ENCODE measurements at regions not wholly inside any gene's neighbourhood (a gene's known extent, or its start where the extent isn't known, plus 50 kb on each side); places are given as distances from the start of the nearest gene placed in this dataset.

DNA sequence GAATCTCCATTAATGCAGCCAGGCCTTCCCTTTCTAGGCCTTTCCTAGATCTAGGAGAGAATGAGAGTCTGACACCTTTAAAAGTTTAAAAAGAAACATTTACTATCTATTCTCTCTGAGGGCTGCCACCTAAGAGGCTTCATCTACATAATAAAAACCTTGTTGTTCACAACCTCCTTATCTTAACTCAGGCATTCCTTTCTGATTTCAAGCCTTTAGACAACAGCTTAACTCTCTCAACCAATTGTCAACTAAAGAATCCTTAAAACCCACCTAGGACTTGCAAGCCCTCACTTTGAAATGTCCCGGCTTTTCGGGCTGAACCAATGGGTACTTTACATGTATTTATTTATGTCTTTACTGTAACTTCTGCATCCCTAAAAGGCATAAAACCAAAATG lies 64.3 kb upstream of the RET start:
- no peak for DNase-seq

GRCh38 chr10:43013065-43013464 lies 63.8 kb upstream of the RET start:
- DNase-seq, result no peak

DNA sequence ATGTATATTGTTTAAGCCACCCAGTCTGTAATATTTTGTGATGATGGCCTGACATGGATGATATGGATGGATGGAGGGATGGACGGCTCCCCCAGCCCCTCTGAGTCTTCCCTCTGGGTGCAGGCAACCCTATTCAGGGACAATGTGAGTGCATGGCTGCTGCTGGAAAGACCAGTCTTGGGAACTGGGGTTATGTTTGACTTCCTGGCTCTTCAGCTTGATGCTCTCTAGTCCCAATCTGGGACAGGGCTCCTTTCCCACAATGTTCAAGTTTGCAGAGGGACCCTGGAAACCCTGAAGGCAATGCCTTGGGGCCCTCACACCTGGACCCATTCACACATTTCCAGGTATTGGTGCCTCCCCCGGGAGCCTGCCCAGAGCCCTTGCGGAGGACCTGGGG lies 52.3 kb upstream of the RET start:
- no peak for DNase-seq

DNA sequence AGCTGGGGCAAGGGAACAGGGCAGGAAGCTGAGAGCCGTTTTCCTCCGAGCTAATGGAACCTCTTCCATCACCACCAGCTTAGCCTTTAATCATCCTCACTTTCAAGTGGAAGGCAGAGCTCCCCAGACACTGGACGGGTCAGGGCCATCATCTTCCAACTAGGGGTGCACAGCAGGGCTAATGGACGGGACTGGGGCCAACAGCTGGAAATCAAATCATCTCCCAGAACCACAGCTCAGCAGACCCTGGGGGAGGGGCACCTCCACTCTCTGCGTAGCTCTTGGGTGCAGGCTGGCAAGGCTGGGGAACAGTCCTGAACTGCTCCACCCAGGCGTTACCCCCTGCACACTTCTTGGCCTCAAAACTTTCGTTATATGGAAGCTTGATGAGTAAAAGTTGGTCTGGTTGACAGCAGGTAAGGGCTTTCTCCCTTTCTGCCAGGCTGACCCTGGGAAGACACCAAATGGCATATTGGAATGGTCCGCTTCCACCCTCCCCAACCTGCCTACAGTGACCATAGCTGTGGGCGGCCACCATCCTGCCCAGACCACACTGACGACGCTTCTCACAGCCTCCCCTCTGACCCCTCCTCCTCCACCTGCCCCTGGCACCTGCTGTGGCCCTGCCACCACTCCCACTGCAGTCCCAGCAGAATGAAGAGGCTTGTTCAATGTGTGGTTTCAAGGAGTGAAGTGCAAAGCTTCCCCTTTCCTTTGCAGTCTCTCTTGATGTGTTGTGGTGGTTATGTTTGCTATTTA lies 51.7 kb upstream of the RET start:
- DNase-seq, result no peak

DNA sequence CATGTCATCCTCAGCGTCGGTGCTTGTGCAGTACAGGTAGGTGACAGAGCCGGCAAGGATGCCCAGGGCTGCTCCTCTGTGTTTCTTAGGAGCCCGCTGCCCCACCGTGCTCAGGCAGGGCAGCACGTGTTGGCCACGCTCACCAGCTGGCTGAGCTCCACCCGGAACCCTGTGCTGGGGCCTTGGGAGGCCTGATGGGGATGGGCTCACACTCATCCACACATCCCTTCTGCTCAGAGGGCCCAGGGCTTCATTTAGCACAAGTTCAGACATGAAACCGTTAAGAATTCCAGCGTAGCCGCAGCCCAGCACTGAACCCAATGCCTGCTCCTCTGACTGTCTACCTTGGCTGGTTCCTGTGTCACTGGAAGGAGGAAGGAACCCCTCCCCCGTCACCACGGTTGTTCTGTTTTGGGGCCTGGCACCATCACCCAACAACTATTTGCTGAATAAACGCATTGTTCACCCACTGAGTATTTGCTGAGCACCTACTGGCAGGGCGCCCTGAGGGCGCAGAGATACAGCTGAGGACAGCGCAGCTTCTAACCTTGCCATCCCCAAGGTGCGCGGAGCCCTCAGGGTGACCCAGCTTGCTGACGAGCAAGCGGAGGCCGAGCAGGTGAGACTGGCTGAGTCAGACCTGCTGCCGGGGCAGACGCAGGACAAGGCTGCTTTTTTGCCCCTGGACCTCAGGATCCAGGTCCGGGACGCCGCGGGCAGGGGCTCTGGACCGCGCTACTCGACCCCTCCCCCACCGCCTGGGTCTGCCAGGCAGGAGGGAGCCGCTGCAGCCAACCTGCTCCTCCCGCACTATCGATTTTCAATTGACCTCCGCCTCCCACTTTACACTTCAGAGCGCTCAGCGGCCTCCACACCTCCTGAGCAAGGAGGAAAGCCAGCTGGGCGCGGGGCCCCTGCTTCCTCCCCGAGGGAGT lies 50.6 kb upstream of the RET start:
- no peak for DNase-seq

Measured in activated CD8-positive, alpha-beta memory T cell treated with anti-CD3 and anti-CD28 coated beads, Interleukin-2, amount 50 U/mL, for 4 hours (primary cell).